ENCODE measurements at regions not wholly inside any gene's neighbourhood (a gene's known extent, or its start where the extent isn't known, plus 50 kb on each side); places are given as distances from the start of the nearest gene placed in this dataset.
"Not testable (repeated sequence)": the region's sequence is repeated elsewhere in the genome, so short reads cannot be mapped to it uniquely, and the experiment has no call there.

DNA sequence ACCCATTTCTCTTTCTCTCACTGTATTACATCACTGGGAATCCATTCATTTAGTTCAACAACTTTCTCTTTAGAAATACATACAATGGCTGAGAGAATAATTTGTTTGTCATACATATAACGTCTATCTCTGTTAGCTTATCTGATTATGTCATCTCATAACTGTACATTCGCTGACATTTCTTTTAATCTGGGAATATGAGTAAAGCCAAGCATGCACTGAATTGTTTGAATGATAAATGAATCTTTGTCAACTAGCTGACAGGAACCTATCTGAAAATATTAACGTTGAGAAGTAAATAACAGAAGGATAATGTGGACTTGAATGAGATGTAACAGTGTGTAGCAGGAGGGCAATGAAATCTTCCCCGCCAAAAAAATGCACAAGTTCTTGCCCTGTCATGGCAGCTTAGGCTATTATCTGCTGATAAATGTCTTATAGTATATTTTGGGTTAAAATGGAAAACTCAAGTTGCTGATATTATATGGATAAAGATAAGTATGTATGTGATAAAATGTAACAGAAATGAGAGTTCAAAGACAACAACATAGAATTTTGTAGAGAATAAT lies 581.2 kb upstream of the ADGRB3 start:
- no peak for DNase-seq

DNA sequence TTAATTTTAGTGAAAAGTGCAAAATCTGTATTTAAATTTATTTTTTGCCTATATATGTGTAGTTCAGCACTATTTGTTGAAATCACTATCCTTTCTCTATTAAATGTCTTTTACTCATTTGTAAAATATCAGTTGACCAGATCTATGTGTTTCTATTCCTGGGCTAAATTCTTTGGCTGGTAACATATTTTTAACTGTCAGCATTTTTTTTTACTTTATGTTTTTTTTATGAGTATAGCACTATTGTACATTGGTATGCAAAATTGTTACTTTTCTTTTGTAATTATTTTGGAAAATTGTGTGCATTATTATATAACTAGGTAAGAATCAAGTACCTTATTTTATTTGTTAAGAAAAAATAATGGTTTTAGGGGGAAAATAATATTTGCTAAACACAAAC lies 582.8 kb upstream of the ADGRB3 start:
- DNase-seq = no peak

DNA sequence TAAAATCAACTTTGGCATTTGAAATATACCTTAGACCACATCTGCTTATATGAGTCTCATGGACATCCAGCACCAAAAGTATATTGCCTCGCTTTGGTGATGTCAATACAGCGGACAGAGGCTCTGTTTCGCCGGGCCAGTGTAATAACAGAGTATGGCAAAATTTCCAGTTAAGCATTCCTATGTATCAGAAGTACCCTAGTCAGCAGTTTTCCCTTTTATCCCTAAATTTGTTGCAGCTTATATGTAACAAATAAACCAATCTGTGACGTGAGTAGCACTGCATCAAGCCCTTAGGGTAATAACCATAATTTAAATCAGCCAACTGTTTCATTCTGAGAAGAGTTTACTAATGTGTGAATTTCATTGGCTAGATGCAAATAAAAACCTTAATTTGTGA lies 585.5 kb upstream of the ADGRB3 start:
- DNase-seq = no peak

DNA sequence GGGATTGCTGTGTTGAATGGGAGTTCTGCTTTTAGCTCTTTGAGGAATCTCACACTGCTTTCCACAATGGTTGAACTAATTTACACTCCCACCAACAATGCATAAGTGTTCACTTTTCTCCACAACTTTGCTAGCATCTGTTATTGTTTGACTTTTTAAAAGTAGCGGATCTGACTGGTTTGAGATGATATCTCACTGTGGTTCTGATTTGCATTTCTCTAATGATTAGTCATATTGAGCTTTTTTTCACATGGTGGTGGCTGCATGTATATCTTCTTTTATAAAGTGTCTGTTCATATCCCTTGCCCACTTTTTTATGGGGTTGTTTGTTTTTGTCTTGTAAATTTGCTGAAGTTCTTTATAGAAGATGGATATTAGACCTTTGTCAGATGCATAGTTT lies 588.3 kb upstream of the ADGRB3 start:
- no peak for DNase-seq

DNA sequence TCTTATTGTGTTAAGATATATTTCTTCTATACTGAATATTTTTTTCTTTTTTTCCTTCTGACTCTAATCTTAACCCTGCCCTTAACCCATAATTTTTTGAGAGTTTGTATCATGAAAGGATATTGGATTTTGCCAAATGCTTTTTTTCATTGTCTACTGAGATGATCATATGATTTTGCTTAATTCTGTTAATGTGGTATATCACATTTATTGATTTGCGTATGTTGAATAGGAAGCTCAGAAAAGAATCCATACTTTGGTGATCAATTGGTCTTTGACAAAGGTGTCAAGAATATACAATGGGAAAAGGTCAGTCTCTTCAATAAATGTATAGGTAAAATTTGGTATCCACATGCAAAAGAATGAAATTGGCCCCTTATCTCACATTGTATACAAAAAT lies 588.8 kb upstream of the ADGRB3 start:
- DNase-seq = no peak

DNA sequence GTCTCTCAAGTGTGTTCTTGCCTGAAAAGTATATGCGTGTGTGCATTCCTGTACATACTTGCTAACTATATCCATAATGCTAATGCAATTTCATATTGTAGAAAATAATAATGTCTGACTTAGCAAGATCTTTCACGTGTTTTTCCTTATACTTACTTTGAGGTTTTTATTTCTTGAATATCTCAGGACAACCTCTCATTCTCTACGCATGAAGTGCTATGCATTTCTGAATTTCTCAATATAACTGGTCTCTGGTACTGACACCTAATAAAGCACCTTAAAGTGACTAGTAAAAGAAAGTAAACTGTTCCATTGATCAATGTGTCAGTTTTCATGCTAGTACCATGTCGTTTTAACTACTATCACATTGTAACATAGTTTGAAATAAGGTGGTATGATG lies 589.9 kb upstream of the ADGRB3 start:
- DNase-seq = no peak

DNA sequence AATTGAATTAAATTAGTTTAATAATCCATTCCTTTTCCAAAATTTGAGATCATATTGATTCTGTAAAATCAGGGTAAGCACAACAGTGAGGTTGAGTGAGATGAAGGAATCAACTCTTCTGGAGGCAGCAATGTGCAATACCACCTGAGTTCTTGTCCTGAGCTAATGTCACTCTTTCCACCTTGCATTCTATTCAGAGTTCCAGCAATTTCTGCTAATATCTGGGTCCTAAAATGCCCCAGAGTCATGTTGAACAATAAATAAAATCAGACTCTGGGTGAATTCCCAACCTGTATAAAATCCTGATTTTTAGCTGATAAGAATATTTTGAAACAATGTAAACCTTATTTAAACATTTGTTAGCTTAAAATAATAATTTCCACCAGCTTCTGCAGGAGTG lies 590.8 kb upstream of the ADGRB3 start:
- no peak for DNase-seq

DNA sequence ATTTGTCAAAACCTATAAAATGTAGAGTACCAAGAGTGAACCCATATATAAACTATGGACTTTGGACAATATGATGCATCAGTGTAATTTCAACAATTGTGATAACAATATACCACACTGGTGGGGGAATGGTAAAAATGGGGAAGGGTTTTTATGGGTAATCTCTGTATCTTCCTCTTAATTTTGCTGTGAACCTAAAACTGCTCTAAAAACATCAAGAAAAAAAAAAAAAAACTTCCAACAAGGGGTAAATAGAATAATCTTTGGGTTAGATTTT lies 592.0 kb upstream of the ADGRB3 start:
- DNase-seq = no peak

DNA sequence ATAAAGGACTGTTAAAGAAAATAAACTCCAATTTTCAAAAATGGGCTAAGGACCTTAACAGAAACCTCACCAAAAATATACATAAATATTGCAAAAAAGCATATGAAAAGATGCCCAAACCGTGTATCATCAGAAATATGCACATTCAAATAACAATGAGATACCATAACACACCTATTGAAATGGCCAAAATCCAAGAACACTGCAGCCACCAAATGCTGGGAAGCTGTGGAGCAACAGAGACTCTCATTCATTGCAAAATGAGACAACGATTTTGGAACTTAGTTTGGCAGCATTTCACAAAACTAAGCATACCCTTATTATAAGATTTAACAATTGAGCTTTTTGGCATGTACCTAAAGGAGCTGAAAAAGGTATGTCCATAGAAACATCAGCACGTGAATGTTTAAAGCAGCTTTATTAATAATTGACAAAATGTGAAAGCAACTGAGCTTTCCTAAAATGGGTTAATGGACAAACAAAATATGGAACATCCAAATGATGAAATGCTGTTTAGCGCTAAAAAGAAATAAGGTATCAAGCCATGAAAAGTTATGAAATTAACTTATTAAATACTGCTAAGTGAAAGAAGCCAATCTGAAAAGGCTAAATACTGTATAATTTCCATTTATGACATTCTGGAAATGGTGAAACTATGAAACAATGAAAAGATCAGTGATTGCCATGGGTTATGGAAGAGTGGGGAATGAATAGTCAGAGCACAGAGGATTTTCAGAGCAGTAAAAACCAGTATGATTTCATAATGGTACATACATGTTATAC lies 592.6 kb upstream of the ADGRB3 start:
- DNase-seq = no peak

DNA sequence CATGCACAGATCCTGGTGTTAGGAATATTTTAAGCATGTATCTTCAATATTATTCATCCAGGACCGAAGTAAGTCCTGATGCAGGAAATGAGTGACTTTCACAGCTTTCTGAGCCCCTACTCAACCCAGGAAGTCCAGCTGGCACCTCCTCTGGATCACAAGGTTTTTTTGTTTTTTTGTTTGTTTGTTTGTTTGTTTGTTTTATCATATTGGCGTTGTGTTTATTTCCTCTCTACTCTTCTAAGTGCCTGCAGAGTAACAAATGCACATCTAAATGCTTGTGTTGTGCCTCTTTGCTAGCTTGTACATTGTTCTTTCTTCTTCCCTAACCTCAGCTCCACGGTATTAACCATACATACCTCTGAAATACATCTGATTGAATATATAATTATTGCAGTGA lies 594.3 kb upstream of the ADGRB3 start:
- no peak for DNase-seq

DNA sequence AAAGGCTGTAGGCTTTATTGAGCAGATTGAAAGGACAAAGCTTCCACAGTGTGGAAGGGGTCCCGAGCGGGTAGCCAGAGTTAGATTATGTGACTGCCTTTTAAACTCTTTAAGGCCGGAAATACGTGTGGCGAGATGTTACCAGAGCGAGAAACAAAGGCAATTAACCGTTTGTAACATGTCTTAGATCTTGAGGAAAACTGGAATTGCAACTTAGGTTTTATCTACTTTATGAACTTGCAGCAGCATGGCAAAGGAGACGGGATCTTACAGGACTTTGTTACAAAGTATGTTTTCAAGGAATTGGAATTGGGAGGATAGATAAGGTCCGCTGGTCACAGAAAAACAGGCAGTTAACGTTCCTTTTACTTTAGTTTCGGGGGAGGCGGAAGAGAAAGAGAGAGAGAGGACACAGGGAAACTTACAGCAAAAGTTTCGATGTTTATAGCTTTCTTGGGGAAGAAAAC lies 594.7 kb upstream of the ADGRB3 start:
- no peak for DNase-seq

DNA sequence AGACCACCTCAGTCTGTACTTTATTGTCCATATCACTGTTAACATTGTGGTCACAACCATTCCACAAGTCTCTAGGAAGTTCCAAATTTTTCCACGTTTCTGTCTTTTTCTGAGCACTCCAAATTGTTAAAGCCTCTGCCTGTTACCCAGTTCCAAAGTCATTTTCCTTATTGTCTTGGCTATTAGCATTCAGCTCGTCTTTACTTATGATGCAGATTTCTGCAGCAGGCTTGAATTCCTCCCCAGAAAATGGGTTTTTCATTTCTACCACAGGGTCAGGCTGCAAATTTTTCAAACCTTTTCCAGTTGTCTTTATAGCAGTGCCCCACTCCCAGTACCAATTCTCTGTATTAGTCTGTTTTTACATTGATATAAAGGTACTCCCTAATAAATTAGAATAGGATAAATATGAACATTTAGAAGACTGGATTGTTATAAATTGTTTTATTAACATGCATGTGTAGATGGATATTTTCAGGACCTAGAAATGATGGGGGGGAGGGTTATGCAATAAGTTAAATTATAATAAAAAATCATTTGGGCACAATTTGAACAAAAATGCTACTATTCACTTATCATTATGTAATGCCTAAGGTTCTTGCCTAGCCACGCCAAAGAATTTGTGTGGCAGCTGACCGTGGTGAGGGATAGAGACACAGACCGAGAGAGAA lies 595.3 kb upstream of the ADGRB3 start:
- no peak for DNase-seq

DNA sequence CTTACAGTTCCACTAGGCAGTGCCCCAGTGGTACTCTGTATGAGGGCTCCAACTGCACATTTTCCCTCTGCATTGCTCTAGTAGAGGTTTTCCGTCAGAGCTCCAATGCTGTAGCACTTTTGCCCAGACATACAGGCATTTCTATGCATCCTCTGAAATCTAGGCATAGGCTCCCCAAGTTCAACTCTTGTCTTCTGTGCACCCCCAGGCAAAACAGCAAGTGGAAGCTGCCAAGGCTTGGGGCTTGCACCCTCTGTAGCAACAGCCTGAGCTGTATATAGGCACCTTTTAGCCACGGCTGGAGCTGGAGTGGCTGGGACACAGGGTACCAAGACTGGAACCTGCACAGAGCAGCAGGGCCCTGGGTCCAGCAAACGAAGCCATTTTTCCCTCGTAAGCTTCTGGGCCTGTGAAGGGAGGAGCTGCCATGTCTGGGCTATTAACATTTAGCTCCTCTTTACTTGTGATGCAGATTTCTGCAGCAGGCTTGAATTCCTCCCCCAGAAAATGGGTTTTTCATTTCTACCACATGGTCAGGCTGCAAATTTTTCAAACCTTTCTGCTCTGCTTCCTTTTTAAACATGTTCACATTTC lies 596.2 kb upstream of the ADGRB3 start:
- no peak for DNase-seq

DNA sequence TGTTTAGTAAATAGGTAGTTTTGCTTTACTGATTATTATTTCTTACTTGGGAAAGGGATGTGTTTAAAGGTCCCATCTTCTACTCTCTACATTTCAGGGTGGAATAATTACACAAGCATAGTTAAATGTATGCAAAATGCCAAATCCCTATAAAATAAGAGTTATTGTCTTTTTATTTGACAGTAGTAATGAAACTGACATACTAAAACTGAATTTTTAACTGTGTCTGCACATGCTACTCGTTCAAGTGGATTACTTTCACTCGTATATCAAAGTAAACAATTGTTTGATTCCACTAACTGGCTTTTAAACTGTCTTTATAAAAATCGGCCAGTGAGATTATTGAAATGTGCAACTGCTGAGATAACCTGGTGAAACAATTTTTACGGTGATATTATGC lies 602.9 kb upstream of the ADGRB3 start:
- DNase-seq = no peak

DNA sequence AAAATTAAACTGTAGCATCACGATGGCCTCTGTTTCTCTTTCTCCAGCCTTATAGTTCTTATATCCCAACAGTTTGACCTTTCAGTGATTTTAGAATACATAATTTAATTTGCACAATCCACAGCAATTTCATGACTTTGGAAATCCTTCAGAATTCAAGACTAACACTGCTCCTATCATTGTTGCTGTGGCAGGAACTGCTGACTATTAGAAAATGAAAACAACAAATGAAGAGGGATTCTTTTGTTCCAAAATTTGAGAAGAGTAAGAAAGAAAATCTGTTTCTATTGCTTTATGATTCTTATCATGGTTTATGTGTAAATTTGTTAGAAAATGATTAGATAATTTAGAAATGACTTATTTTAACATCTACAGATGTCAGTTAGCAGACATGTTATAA lies 604.0 kb upstream of the ADGRB3 start:
- no peak for DNase-seq

DNA sequence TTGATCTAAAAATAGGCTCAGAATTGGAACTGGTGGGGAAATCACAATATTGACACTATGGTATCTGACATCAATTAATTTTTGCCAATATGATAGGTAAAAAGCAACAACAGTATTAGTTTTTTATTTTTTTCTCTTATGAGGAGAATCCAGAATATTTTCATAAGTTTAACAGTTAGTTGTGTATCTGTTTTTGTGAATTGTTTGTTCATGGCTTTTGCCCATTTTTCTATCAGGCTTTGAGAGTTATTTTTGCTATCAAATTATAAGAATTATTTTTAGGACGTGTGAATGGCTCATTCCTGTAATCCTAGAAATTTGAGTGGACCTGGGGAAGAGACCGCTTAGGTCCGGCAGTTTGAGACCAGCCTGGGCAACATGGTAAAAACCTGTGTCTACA lies 608.6 kb upstream of the ADGRB3 start:
- no peak for DNase-seq

DNA sequence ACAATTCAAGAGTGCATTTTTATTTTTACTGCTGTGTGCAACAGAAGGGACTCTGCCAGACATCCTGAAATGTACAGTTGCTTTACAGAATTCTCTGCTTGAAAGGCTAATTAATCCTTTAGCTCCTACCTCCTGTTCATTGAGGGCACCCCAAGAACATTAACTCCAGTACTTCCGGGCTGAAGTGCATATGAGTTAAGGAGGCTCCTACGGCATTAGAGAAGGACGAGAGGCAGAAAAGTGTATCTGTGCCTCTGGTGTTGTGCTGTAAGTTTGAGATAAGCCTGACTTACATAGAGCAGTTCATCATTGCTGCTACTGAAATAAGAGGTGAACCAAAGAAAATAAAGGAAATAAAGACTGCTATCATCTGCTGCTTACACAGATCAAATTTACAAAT lies 609.3 kb upstream of the ADGRB3 start:
- no peak for DNase-seq

DNA sequence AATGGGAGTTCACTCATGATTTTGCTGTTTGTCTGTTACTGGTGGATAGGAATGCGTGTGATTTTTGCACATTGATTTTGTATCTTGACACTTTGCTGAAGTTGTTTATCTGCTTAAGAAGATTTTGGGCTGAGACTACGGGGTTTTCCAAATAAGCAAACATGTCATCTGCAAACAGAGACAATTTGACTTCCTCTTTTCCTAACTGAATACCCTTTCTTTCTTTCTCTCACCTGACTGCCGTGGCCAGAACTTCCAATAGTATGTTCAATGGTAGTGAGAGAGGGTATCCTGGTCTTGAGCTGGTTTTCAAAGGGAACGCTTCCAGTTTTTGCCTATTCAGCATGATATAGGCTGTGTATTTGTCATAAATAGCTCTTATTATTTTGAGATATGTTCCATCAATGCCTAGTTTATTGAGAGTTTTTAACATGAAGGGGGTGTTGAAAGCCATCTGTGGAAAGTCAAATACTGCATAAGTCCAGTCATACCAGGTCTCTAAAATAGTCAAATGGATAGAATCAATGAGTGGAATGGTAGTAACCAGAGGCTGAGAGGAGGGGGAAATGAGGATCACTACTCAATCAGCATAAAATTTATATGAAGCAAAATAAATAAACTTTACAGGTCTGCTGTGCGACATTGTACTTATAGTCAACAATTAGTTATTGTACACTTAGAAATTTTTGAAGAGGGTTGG lies 610.4 kb upstream of the ADGRB3 start:
- DNase-seq = no peak

DNA sequence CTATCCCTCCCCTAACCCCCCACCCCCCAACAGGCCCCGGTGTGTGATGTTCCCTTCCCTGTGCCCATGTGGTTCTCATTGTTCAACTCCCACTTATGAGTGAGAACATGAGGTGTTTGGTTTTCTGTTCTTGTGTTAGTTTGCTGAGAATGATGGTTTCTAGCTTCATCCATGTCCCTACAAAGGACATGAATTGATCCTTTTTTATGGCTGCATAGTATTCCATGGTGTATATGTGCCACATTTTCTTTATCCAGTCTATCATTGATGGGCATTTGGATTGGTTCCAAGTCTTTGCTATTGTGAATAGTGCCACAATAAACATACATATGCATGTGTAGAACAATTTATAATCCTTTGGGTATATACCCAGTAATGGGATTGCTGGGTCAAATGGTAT lies 612.1 kb upstream of the ADGRB3 start:
- DNase-seq = not testable (repeated sequence)

DNA sequence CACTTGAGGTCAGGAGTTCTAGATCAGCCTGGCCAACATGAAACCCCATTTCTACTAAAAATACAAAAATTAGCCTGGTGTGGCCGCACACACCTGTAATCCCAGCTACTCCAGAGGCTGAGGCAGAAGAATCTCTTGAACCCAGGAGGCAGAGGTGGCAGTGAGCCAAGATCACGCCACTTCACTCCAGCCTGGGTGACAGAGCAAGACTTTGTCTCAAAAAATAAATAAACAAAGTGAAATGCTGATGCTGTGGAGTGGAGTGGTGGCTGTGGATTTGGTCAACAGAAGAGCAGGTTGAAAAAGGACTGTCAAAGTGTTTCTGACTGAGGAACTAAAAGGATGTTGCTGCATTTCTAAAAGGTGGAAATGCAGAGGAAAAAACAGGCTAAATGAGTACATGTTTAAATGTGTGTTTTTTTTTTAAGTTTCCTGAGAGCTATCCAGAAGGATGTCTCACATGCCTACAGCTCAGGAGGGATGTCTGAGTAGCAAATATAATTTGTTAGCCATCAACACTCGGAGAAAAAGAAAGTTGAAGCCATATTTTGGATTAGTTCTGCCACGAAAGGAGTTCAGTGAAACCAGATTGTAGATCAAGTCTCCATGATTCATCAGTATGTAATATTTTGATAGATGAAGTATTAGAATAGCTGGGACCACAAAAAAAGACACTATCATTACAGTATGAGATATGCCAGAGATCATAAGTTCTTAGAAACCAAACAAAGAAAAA lies 621.1 kb upstream of the ADGRB3 start:
- DNase-seq = no peak

DNA sequence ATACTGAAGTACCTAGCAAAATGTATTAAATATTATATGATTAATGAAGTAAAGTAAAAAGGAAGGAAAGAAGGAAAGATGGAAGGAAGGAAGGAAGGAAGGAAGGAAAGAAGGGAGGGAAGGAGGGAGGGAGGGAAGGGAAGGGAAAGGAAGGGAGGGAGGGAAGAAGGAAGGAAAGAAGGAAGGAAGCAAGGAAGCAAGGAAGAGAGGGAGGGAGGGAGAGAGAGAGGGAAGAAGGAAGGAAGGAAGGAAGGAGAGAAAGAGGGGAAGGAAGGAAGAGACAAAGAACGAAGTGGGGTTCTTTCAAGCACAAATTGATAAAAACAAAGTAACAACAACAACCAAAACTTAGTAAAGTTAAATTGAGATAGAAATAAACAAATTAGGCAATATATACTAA lies 622.3 kb upstream of the ADGRB3 start:
- no peak for DNase-seq

DNA sequence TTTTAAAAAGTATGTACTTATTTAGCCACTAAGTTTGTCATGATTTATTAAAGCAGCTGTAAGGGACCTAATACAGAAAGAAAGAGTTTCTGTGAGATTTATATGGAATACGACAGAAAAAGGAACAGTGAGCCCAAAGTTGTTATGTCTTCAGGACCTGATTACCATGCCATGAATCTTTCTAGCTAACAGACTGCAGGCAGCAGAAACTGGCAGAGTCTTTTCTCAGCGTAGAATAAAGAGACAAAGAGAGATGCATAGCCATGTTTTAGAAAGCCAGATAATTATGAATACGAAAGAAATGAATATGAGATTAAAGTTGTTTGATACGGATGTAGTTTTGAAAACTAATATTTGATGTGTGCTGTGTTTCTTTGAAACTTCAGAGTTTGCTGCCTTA lies 624.1 kb upstream of the ADGRB3 start:
- no peak for DNase-seq

DNA sequence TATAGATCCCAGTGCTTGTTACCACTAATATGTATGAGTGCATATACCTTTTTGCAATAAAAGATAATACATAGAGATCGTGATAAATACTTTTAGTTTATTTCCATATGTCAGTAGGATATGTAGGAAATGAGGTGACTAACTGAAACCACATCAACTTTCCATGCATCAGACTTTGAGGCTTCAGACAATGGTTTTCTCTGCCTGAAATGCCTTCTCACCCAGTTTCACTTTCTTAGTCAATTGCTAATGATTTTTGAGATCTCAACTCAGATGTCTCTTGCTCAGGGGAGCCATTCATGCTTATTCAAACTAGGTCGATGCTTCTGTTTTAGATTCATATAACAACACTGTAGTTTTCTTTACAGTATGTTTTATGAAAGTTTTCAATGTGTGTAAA lies 626.6 kb upstream of the ADGRB3 start:
- DNase-seq = no peak

All from GF-D8 (cell line).